ENCODE measurements at regions not wholly inside any gene's neighbourhood (a gene's known extent, or its start where the extent isn't known, plus 50 kb on each side); places are given as distances from the start of the nearest gene placed in this dataset.

- no peak overlapping the region for H3K4me3 ChIP-seq (ENCODE audit: insufficient read depth, low read length, poor library complexity, severe bottlenecking)
- no peaks in the 10 kb centered on the region for H3K9me3 ChIP-seq (ENCODE audit: insufficient read depth, low read length)
- no peaks in the 10 kb centered on the region for H3K79me2 ChIP-seq (ENCODE audit: insufficient read depth, low read length)
- no peak overlapping the region for H3K4me2 ChIP-seq (ENCODE audit: low read depth, low read length, poor library complexity, severe bottlenecking)
- H3K9me2 ChIP-seq (replicated peaks; ENCODE audit: insufficient read depth, low read length), result no peaks in the 10 kb centered on the region; the same call in 1 of the 2 replicates
- H4K20me1 ChIP-seq (ENCODE audit: low read depth, low read length), result no peaks in the 10 kb centered on the region
- no peaks in the 10 kb centered on the region for H3K27me3 ChIP-seq (ENCODE audit: low read length)
- no peak overlapping the region for H3K9ac ChIP-seq (ENCODE audit: low read length)
- TF ChIP-seq CTCF (IDR thresholded peaks at IDR 0.05; ENCODE audit: insufficient read depth, low read length, poor library complexity, severe bottlenecking) (no peak), EZH2phosphoT487 (conservative IDR thresholded peaks at IDR 0.05; ENCODE audit: low read length) (no peak)
- no peaks in the 10 kb centered on the region for H3F3A ChIP-seq (ENCODE audit: insufficient read depth)
- no peaks in the 10 kb centered on the region for H3K36me3 ChIP-seq (ENCODE audit: low read length)
- no peak overlapping the region for H3K27ac ChIP-seq (ENCODE audit: low read depth, low read length)
- no peak overlapping the region for H2AFZ ChIP-seq (ENCODE audit: low read depth, low read length, severe bottlenecking)
Measured at GRCh38 chr1:208980605-208981004, 602.9 kb upstream of the CAMK1G start.

DNA sequence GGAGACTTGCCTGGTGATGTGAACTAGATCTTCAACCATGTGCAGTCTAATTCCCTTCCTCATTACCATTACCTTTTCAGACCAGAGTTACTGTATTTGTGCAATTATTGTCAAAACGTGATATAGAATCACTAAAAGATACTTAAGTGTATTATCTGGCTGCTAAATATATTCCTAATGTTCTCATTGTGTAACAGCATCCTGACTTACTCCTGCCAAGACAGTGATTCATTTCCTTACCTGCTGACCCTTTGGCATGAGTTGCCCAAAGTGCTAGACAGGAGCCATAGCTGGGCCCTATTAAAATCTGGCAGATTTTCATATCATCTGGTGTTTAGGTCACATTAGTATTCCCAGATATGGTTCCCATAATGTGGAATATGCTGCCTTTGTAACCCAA lies 598.3 kb upstream of the CAMK1G start:
- Histone ChIP-seq H3K4me2 (ENCODE audit: low read depth, low read length, poor library complexity, severe bottlenecking) (no peak overlapping the region), H3K36me3 (ENCODE audit: low read length) (no peaks in the 10 kb centered on the region), H3K9ac (ENCODE audit: low read length) (no peak overlapping the region), H2AFZ (ENCODE audit: low read depth, low read length, severe bottlenecking) (no peak overlapping the region), H3F3A (ENCODE audit: insufficient read depth) (no peaks in the 10 kb centered on the region), H3K79me2 (ENCODE audit: insufficient read depth, low read length) (no peaks in the 10 kb centered on the region), H3K9me3 (ENCODE audit: insufficient read depth, low read length) (no peaks in the 10 kb centered on the region), H3K27me3 (ENCODE audit: low read length) (no peaks in the 10 kb centered on the region), H3K4me3 (ENCODE audit: insufficient read depth, low read length, poor library complexity, severe bottlenecking) (no peak overlapping the region), H3K27ac (ENCODE audit: low read depth, low read length) (no peak overlapping the region), H3K9me2 (replicated peaks; ENCODE audit: insufficient read depth, low read length) (no peaks in the 10 kb centered on the region), H4K20me1 (ENCODE audit: low read depth, low read length) (no peaks in the 10 kb centered on the region)
- TF ChIP-seq CTCF (IDR thresholded peaks at IDR 0.05; ENCODE audit: insufficient read depth, low read length, poor library complexity, severe bottlenecking) (no peak), EZH2phosphoT487 (conservative IDR thresholded peaks at IDR 0.05; ENCODE audit: low read length) (no peak)

DNA sequence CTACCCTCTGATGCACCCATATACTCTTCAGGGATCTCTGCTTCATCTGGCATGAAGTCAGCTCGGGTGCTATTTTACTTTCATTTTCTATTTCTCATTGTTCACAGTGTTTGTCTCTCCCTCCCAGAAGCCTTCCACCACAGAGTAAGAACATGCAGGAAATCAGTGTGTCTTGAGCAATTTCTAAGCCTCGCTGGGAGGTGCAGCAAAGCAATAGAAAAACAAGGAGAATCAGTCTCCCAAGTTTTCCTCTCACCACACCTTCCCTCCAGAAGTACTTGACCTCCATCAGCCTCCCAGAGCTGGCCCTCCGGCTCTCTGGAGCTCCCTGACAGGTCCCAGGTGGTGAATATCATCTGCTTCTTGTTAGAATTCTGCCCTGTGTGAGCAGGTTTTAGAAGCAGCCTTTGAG lies 594.7 kb upstream of the CAMK1G start:
- no peaks in the 10 kb centered on the region for H3K9me2 ChIP-seq (replicated peaks; ENCODE audit: insufficient read depth, low read length)
- H3F3A ChIP-seq (ENCODE audit: insufficient read depth), result no peaks in the 10 kb centered on the region
- no peak overlapping the region for H3K27ac ChIP-seq (ENCODE audit: low read depth, low read length)
- H3K9ac ChIP-seq (ENCODE audit: low read length), result no peak overlapping the region
- H3K36me3 ChIP-seq (ENCODE audit: low read length), result no peaks in the 10 kb centered on the region
- no peaks in the 10 kb centered on the region for H3K27me3 ChIP-seq (ENCODE audit: low read length)
- TF ChIP-seq CTCF (IDR thresholded peaks at IDR 0.05; ENCODE audit: insufficient read depth, low read length, poor library complexity, severe bottlenecking), result no peak
- no peak for TF ChIP-seq EZH2phosphoT487 (conservative IDR thresholded peaks at IDR 0.05; ENCODE audit: low read length)
- no peak overlapping the region for H3K4me3 ChIP-seq (ENCODE audit: insufficient read depth, low read length, poor library complexity, severe bottlenecking)
- no peak overlapping the region for H3K4me2 ChIP-seq (ENCODE audit: low read depth, low read length, poor library complexity, severe bottlenecking)
- H3K9me3 ChIP-seq (ENCODE audit: insufficient read depth, low read length), result no peaks in the 10 kb centered on the region
- no peak overlapping the region for H2AFZ ChIP-seq (ENCODE audit: low read depth, low read length, severe bottlenecking)
- H4K20me1 ChIP-seq (ENCODE audit: low read depth, low read length), result no peaks in the 10 kb centered on the region
- H3K79me2 ChIP-seq (ENCODE audit: insufficient read depth, low read length), result no peaks in the 10 kb centered on the region

All from SU-DHL-6 (cell line).